ENCODE measurements at regions not wholly inside any gene's neighbourhood (a gene's known extent, or its start where the extent isn't known, plus 50 kb on each side); places are given as distances from the start of the nearest gene placed in this dataset.

- no peak overlapping the region for H3K4me3 Mint-ChIP-seq
- H3K27ac Mint-ChIP-seq, result no peak overlapping the region
- H3K36me3 Mint-ChIP-seq (ENCODE audit: low read depth), result no peaks in the 10 kb centered on the region
- no peaks in the 10 kb centered on the region for H3K4me1 Mint-ChIP-seq
- intact Hi-C loops (cut with micrococcal nuclease), result no loop called here
- no peaks in the 10 kb centered on the region for H3K9me3 Mint-ChIP-seq
- DNase-seq, result no peak
- peaks cover 29% of the 10 kb centered on the region for H3K27me3 Mint-ChIP-seq
Observed at GRCh38 chr4:184942444-184943425, 75.6 kb upstream of the HELT start.

DNA sequence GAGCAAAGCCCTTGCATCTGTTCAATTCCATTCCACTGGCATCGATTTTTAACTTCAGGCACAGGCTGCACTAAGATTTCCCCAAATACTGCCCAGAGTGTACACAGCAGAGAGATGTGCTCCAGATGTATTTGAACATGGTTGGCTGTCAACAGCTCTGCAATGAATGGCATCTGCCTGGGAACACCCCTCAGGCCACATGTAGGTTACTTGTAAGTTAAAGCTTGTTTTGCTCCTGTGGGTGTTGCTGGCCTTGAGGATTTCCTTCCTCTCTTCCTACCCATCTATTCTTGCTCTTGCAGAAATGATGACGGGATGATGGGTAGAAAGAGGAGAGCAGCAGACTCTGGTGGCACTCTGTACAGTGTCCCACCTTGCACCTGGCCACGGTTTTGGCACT, 69.3 kb upstream of the HELT start:
- Mint-ChIP-seq H3K27ac (no peak overlapping the region), H3K27me3 (peaks cover 42% of the 10 kb centered on the region), H3K4me1 (no peaks in the 10 kb centered on the region), H3K9me3 (no peaks in the 10 kb centered on the region), H3K4me3 (no peak overlapping the region), H3K36me3 (ENCODE audit: low read depth) (no peaks in the 10 kb centered on the region)
- DNase-seq, result no peak
- intact Hi-C loops (cut with micrococcal nuclease), result no loop called here

DNA sequence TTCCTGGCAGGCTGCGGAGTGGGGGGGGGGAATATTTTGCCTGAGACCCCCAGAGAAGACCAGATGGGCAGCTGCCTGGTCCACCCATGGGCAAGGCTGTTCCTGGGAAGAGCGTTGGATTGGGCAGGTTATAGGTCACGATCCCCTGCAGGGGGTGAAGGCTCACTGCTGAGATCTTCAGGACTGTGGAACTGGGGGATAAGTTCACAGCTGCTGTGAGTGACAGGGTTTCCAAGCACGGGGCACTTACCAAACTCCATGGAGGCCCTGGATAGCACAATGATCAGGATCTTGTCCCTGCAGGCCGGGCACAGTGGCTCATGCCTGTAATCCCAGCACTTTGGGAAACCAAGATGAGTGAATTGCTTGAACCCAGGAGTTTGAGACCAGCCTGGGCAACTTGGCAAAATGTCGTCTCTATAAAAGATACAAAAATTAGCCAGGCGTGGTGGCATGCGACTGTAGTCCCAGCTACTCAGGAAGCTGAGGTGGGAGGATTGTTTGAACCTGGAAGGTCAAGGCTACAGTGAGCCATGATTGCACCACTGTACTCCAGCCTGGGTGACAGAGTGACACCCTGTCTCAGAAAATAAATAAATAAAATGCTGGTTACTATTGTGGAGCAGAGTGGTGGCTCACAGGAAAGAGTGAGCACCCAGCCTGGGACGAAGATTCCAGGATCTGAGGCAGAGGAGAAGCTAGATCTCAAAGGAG, 68.0 kb upstream of the HELT start:
- no peak for DNase-seq
- Mint-ChIP-seq H3K9me3 (no peaks in the 10 kb centered on the region), H3K4me3 (no peak overlapping the region), H3K36me3 (ENCODE audit: low read depth) (no peaks in the 10 kb centered on the region), H3K27ac (no peak overlapping the region), H3K4me1 (no peaks in the 10 kb centered on the region), H3K27me3 (peaks cover 33% of the 10 kb centered on the region)
- intact Hi-C loops (cut with micrococcal nuclease), result no loop called here

DNA sequence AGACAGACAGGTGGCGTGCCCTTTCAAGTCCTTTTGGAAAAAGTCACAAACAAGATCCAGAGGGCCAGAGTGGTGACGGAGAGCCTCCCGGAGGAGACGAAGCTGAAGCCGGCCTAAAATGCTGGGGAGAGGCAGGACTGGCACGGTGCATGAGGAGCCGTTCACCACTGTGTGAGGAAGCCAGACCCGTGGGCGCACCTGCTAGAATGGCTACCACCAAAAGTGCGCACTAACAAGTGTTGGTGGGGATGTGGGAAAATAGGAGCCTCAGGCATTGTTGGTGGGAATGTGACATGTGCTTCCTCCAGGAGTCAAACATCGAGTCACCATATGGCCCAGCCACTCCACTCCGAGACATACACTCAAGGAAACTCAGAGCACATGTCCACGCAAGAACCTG, 67.4 kb upstream of the HELT start:
- no peaks in the 10 kb centered on the region for H3K36me3 Mint-ChIP-seq (ENCODE audit: low read depth)
- no peaks in the 10 kb centered on the region for H3K9me3 Mint-ChIP-seq
- H3K4me3 Mint-ChIP-seq, result no peak overlapping the region
- no peaks in the 10 kb centered on the region for H3K4me1 Mint-ChIP-seq
- intact Hi-C loops (cut with micrococcal nuclease), result no loop called here
- H3K27ac Mint-ChIP-seq, result no peak overlapping the region
- DNase-seq, result no peak
- H3K27me3 Mint-ChIP-seq, result peaks cover 30% of the 10 kb centered on the region

DNA sequence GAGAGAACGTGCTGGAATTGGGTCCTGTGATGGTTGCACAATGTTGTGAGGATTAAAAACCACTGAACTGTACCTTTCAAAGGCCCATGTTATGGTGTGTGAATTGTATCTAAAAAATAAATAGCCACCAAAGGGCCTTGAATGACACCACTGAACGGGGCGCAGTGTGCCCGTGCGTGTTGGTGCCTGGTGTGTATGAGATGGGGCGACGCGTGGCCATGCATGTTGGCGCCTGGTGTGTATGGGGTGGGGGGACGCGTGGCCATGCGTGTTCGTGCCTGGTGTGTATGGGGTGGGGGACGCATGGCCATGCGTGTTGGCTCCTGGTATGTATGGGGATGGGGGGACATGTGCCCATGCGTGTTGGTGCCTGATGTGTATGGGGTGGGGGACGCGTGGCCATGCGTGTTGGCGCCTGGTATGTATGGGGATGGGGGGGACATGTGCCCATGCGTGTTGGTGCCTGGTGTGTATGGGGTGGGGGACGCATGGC, 66.6 kb upstream of the HELT start:
- H3K36me3 Mint-ChIP-seq (ENCODE audit: low read depth), result no peaks in the 10 kb centered on the region
- H3K27ac Mint-ChIP-seq, result no peak overlapping the region
- no peak overlapping the region for H3K4me3 Mint-ChIP-seq
- H3K9me3 Mint-ChIP-seq, result no peaks in the 10 kb centered on the region
- no peak for DNase-seq
- no peaks in the 10 kb centered on the region for H3K4me1 Mint-ChIP-seq
- H3K27me3 Mint-ChIP-seq, result peaks cover 25% of the 10 kb centered on the region
- intact Hi-C loops (cut with micrococcal nuclease), result no loop called here

- DNase-seq, result no peak
- H3K4me1 Mint-ChIP-seq, result no peaks in the 10 kb centered on the region
- peaks cover 20% of the 10 kb centered on the region for H3K27me3 Mint-ChIP-seq
- intact Hi-C loops (cut with micrococcal nuclease), result no loop called here
- no peaks in the 10 kb centered on the region for H3K36me3 Mint-ChIP-seq (ENCODE audit: low read depth)
- no peaks in the 10 kb centered on the region for H3K9me3 Mint-ChIP-seq
- no peak overlapping the region for H3K4me3 Mint-ChIP-seq
- H3K27ac Mint-ChIP-seq, result no peak overlapping the region
Observed at GRCh38 chr4:184952522-184952921, 65.8 kb upstream of the HELT start.

- intact Hi-C loops (cut with micrococcal nuclease), result no loop called here
- Mint-ChIP-seq H3K4me3 (no peak overlapping the region), H3K4me1 (no peaks in the 10 kb centered on the region), H3K27ac (no peak overlapping the region), H3K27me3 (peaks cover 15% of the 10 kb centered on the region), H3K9me3 (no peaks in the 10 kb centered on the region), H3K36me3 (ENCODE audit: low read depth) (no peaks in the 10 kb centered on the region)
- no peak for DNase-seq
Observed at GRCh38 chr4:184953421-184953945, 64.8 kb upstream of the HELT start.

DNA sequence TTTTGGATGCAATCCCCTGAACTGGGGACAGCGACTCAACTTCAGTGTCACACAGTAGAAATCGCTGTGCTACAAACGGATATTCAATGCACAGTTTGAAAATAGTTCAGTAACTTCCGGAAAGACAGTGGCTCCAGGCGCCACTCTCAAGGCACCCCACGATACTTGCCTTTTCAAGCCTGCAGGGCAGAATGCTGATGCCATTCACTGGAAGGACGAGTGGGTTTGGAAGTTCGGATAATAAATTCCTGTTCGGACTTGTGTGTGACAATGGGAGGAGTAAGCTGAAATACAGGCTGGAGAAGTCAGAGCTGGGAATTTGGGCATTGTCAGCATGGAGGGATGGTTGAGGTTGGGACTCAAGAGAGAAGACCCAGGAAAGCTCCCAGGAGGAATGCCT, 64.3 kb upstream of the HELT start:
- Mint-ChIP-seq H3K4me3 (no peak overlapping the region), H3K4me1 (no peaks in the 10 kb centered on the region), H3K27ac (no peak overlapping the region), H3K27me3 (peaks cover 12% of the 10 kb centered on the region), H3K9me3 (no peaks in the 10 kb centered on the region), H3K36me3 (ENCODE audit: low read depth) (no peaks in the 10 kb centered on the region)
- no peak for DNase-seq
- intact Hi-C loops (cut with micrococcal nuclease), result no loop called here

DNA sequence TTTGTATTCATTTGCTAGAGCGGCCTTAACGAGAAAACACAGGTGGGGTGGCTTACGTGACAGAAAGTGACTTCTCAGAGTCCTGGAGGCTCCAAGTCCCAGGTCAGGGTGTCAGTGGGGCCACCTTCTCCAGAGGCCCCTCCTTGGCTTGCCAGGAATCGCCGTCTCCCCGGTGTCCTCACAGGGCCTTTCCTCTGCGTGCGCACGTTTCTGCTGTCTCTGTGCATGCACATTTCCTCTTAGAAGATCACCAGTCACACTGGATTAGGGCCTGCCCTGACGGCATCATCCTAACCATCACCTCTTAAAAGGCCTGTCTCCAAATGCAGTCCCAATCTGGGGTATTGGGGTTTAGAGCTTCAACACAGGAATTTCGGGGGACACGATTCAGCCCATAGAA, 63.8 kb upstream of the HELT start:
- intact Hi-C loops (cut with micrococcal nuclease), result no loop called here
- H3K36me3 Mint-ChIP-seq (ENCODE audit: low read depth), result no peaks in the 10 kb centered on the region
- no peak overlapping the region for H3K4me3 Mint-ChIP-seq
- H3K9me3 Mint-ChIP-seq, result no peaks in the 10 kb centered on the region
- no peak for DNase-seq
- H3K27me3 Mint-ChIP-seq, result peaks cover 9% of the 10 kb centered on the region
- no peaks in the 10 kb centered on the region for H3K4me1 Mint-ChIP-seq
- H3K27ac Mint-ChIP-seq, result no peak overlapping the region

GRCh38 chr4:184955116-184955515, 63.2 kb upstream of the HELT start:
- Mint-ChIP-seq H3K36me3 (ENCODE audit: low read depth) (no peaks in the 10 kb centered on the region), H3K27ac (no peak overlapping the region), H3K27me3 (peaks cover 11% of the 10 kb centered on the region), H3K4me3 (no peak overlapping the region), H3K9me3 (no peaks in the 10 kb centered on the region), H3K4me1 (no peaks in the 10 kb centered on the region)
- no peak for DNase-seq
- intact Hi-C loops (cut with micrococcal nuclease), result no loop called here

- intact Hi-C loops (cut with micrococcal nuclease), result no loop called here
- no peak for DNase-seq
- H3K9me3 Mint-ChIP-seq, result no peaks in the 10 kb centered on the region
Observed at GRCh38 chr4:184955636-184956035, 62.7 kb upstream of the HELT start.

DNA sequence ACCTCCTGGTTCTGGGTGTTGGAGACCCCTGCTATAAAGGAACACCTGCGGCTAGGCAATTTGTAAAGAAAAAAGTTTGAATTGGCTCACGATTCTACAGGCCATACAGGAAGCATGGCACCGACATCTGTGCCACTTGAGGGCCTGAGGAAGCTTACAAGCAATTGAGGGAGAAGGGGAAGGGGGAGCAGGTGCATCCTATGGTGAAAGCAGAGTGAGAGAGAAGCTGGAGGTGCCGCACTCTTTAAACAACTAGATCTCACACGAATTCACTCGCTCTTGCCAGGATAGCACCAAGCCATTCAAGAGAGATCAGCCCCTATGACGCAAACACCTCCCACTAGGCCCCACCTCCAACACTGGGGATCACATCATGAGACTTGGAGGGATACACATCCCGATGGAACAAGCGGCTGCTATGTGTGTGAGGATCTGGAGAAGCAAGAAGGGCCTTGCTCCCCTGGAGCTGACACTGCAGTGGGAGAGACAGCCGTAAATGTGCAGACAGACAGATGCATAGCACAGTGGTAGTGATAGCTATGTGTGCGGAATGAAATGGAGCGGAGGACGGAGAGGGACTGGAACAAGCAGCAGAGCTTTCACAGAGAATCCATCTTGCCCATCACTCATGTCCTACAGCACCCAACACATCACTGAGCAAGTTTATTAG, 60.7 kb upstream of the HELT start:
- intact Hi-C loops (cut with micrococcal nuclease), result no loop called here
- Mint-ChIP-seq H3K4me1 (no peaks in the 10 kb centered on the region), H3K27ac (no peak overlapping the region), H3K4me3 (no peak overlapping the region), H3K36me3 (ENCODE audit: low read depth) (no peaks in the 10 kb centered on the region), H3K9me3 (no peaks in the 10 kb centered on the region), H3K27me3 (peaks cover 12% of the 10 kb centered on the region)
- no peak for DNase-seq

More at GRCh38 chr4:184955636-184956035, 62.7 kb upstream of the HELT start:
- Mint-ChIP-seq H3K4me3 (no peak overlapping the region), H3K27me3 (peaks cover 12% of the 10 kb centered on the region), H3K27ac (no peak overlapping the region), H3K4me1 (no peaks in the 10 kb centered on the region), H3K36me3 (ENCODE audit: low read depth) (no peaks in the 10 kb centered on the region)

GRCh38 chr4:184958127-184958922, 60.0 kb upstream of the HELT start:
- no peak overlapping the region for H3K4me3 Mint-ChIP-seq
- no peaks in the 10 kb centered on the region for H3K4me1 Mint-ChIP-seq
- intact Hi-C loops (cut with micrococcal nuclease), result no loop called here
- no peaks in the 10 kb centered on the region for H3K36me3 Mint-ChIP-seq (ENCODE audit: low read depth)
- H3K9me3 Mint-ChIP-seq, result no peaks in the 10 kb centered on the region
- no peak for DNase-seq
- no peak overlapping the region for H3K27ac Mint-ChIP-seq
- peaks cover 12% of the 10 kb centered on the region for H3K27me3 Mint-ChIP-seq
